SIG-M5 treated with dmso at 0.1 percent for 504 hours (cell line): ENCODE measurements at regions not wholly inside any gene's neighbourhood (a gene's known extent, or its start where the extent isn't known, plus 50 kb on each side); places are given as distances from the start of the nearest gene placed in this dataset.

Experiments
- DNase-seq: peaks from one replicate; lab custom pipeline; 2025; ENCODE audit not compliant: unreplicated experiment; lab: John Stamatoyannopoulos, UW

DNA sequence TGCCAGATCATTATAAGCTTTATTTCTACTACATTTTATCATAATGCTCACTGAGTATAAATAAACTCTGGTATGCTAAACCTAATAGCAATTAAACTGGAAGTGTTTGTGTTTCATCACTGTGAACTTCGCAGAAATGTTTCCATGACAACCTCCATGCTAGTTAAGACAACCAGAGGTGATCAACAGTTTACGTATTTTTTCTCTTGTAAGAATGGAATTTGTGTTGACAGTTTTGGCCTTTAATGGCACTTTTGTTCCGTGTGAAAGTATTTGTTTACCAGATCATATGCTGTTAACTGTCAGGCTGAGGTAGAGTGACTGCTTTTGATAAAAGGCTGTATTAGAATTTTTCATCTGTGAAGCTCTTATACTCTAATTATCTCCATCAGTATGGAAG is 212.1 kb upstream of the PPP1R3A start:
- DNase-seq = no peak

DNA sequence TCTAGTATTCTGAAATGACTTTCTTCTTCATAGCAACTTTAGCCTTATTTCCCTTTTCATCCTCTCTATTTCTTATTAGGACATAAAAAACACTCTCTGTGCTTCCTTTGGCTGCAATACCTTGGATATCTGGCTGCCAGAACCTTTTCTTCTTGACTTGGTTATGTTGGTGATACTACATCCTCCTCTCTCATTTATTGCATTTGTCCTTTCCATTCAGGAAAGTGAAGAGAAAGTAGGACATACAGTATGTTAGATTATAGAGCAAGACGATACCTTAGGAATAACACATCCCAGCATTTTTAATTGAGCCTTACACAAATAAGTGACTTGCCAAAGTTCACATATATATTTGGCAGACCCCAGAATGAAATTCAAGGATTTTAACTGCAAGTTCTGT is 210.1 kb upstream of the PPP1R3A start:
- DNase-seq = no peak

DNA sequence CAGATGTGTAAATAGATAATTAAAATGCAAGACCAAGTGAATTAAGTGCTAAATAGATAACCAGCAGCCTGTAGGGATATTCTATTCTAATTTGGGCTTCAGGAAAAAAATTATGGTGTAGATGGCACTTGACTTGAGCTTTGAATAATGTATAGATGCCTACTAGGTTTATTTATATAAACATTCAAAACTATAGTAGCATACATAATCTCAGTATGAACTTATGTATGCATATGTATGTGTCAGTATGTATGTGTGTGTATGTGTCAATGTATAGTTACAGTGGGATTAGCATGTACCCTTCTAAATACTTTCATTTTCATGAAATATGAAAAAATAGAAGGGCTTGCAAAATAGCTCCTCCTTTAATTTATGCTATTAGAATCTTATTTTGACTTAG is 207.3 kb upstream of the PPP1R3A start:
- no peak for DNase-seq

DNA sequence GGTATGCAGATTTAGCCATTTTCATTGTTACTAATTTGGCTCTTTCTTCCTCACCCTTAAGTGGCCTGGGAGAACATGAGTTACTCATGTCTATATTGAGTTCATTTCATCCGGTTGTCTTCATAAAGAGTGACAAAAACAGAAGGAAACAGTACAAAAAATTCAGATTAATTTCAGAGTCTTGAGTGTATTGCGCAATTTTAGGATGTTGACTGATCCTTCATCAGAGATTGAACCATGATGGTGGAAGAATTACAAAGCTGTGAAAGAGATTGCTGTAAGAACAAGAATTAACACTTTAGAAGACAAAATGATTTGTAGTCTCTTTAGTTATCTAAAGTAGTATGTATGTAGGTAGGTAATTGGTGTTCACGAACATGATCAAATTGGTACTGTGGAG is 194.0 kb upstream of the PPP1R3A start:
- DNase-seq = no peak

DNA sequence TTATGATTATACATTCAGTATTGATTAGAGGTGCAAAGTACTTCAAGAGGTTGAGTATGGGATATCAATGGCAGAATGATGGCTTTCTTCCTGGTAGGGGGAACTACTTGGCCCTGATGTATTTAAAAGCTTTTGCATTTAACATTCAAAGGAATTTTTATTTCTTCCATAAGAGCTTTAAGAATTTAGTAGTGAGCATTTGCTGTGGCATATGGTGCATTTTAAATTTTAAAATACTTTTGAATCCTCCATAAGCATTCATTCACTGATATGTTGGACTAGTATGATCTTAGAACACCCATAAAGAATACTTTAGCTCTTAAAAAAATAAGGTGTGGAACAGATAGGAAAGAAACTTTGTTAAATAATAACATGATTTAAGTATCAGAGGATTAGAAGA is 191.9 kb upstream of the PPP1R3A start:
- no peak for DNase-seq

DNA sequence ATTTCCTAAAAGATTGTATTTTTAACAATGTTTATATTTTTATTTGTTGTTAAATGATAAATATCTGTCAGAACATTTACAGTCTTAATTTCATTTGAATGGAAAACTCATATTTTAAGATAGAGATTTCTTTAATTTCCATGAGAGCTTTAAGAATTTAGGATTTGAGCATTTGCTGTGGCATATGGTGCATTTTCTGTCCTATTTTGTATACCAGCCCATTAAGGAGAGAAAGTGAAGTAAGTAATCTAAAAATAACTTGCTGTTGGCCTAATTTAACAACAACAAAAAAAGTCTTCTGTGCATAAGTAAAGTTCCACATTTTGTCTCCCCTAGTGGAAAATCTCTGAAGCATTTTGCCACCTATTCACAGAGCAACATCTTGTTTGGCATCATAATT is 190.9 kb upstream of the PPP1R3A start:
- no peak for DNase-seq

DNA sequence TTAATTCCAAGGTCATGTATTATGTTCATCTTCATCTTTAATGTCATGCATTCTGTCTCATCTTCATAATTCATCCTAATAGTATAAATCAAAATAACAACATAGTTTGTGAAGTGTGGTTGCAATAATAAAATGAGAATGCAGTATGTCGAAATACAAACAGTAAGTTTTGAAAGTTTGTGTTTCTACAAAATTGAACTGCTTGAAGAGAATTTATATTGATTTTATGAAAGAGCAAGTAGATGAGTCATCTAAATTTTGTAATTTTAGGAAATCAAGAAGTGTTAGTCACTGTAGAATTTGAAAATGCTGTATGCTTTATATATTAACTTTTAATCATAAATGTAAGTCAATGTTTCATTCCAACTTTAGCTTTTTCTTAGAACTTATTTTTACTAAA is 190.5 kb upstream of the PPP1R3A start:
- DNase-seq = no peak

DNA sequence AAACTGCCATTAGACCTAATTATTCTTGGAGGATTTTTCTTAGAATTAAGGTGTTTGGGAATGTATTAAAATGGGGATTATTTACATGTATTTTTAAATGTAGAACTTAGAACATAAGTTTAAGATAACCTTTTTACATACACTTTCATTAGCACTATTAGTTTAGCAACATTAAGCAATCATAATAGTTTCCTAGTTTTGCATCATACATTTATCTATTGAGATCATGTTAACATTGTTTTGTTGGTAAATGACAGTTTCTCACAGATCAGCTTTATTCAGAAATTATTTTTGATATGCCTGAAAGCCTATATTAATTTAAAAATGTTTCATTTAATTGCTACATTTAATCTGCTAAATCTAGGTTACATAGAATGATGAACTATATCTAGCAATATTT is 189.7 kb upstream of the PPP1R3A start:
- no peak for DNase-seq

DNA sequence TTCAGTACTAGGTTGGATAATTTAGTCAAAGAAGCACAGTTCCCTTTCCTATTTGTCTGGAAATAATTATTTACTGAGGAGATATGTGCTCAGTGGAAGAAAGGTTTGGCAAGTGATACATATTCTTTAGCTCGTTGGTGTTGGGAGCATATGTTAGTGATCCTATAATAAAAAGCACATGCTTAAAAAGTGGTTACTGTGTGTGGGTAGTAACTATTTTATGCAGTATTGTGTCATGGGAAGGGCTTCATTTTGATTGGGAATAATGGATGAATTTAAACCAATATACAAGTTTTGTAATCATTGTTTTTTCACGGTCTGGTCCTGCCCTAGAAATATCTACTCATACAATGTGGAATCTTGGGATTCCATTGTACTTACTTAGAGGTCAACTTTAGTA is 188.7 kb upstream of the PPP1R3A start:
- DNase-seq = no peak

DNA sequence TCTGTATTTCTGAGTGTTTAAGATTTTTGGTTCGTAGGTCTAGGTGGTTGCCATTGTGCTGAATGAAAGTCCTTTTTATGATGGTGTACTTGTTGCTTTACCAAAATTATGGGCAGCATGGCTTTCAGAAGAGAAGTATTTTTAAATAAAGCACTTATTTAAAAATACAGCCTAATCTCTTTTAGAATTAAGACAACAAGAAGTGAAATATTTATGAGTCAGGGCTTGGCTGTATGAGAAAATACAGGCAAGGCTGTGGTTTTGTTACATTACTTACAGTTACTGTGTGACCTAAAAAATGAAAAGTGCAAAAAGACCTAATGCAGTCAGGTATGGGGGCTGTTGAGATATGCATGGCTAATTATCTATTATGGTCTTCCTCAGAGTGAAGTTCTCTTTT is 185.2 kb upstream of the PPP1R3A start:
- no peak for DNase-seq

DNA sequence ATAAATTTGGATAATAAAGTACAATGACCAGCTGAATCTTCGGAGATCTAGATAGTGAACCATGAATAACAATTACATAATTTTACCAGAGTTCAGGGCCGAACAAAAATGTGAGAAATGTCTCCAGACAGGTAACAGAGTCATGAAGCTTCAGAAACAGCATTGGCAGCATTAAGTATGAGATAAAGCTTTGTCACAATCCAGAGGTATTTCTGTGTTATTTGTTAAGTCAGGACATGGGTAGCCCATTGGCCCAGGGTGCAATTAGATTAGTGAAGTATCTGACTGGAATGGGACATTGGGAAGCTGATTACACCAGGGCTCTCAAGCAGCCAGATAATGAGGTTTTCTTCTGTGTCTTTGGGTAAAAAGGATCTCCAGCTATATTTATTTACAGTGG is 184.2 kb upstream of the PPP1R3A start:
- DNase-seq = no peak

DNA sequence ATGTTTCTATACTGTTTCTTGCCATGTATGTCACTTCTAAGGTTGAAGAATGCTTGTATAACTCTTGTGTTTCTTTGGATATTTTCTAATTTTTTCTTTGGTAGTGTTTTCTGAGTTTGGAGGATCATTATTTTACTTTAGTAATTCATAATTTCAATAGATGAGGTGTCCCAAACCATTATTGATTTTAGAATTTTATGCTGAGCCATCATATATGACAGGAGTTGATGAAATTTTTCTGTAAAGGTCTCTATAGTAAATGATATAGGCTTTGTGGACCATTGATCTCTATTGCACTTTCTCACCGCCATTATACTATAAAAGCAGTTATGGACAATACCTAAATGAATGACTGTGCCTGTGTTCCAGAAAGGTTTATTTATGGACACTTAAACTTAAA is 183.3 kb upstream of the PPP1R3A start:
- DNase-seq = no peak

DNA sequence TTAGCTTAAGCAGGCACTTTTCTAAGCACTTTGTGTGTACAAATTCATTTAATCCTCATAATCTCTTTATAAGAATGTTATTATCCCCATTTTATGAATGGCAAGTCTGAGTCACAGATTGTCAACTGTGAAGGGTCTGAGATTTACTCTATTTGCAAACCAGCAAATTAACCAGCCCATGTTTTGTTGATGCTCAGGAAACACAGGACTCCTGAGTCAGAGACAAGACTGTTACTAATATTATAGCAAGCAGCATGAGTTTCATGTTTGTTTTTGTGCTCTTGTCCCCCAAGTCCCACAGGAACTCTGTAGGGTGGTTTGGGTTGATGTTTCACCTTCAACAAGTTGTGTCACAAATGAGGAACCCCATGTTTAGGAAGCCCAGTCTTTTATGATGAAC is 182.0 kb upstream of the PPP1R3A start:
- DNase-seq = no peak

DNA sequence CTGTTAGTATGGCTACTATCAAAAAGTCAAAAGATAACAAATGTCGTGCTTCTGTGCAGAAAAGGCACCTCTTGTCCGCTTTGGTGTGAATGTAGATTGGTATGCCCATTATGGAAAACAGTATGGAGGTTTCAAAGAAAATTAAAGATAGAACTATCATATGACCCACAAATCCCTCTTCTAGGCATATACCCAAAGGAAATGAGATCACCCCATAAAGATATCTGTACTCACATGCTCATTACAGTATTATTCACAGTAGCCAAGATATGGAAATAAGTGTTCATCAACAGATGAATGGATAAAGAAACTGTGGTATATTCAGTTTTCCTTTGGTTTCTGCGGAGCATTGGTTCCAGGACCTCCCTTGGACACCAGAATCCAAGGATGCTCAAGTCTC is 180.5 kb upstream of the PPP1R3A start:
- no peak for DNase-seq

DNA sequence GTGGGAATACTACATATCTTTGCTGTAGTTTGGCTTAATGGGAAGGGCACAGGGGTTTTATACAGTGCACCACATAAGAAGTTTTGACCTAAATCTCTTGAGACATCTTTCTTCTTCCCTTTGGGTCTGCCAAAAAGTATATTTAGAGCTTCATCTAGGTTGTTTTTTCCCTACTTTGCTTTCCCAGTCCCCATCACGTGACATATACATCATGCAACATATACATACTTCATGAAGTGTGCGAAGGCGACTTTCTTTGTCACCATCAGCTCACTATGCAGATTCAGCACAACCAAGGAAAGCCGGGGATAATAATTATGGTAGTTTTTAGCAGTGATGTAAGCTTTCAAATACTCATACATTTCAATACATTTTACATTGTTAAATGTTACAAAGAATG is 177.1 kb upstream of the PPP1R3A start:
- no peak for DNase-seq

DNA sequence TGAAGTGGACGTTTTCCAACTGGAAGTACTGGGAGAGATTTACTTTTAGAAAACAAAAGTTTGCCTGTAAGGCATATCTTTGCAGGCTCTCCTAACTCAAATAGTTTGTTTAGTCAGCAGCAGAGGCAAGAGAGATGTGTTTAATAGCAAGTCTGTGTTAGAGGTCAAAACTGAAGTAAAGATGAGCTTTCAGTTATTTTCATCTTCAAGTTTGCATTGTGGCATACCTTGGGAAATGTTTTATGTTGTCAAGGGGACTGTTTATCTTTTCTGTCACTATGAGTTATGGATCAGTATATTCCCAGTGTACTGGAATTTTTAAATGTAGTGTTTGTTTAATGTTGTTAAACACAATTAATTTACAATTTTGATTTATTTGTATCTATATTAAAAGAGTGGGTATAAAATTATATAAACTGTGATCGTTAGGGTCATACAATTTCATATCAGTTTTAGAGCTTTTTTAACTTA is 169.7 kb upstream of the PPP1R3A start:
- no peak for DNase-seq

DNA sequence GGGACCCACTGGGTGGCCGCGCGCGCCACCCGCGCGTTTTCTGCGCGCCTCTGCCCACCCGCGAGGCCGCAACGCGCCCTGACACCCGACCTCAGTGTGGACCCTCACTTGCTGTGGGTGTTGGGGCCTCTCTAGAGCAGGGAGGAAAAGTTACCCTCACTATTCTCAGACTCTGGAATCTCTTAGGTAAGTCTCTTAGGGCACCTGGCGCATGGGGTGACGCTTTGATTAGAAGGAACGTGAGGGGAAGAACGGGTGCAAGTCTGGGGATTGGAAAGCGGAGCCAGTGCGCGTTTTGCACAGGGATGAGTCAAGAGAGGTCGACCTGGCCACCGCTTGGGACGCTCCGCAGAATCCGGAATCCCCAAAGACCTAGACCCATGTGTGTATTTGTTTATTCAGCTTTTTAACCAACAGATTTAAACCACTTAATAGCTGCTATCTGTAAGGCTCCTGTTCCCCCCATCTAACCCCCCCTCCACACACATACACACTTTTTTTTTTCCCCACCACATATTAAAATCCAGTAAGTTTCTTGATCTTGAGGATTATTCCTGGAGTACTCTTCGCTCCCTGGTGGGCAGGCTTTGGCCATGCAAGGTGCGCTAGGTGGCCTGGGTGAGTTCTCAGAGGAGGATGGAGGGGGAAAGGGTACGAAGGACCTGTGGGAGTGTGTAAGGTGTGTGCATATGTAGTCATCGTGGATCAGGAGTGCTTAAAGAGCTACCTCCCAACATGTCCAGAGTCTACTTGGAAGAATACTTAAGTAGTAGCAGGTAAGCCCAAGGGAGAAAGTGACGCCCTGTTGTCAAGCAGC is 169.1 kb upstream of the PPP1R3A start:
- no peak for DNase-seq

DNA sequence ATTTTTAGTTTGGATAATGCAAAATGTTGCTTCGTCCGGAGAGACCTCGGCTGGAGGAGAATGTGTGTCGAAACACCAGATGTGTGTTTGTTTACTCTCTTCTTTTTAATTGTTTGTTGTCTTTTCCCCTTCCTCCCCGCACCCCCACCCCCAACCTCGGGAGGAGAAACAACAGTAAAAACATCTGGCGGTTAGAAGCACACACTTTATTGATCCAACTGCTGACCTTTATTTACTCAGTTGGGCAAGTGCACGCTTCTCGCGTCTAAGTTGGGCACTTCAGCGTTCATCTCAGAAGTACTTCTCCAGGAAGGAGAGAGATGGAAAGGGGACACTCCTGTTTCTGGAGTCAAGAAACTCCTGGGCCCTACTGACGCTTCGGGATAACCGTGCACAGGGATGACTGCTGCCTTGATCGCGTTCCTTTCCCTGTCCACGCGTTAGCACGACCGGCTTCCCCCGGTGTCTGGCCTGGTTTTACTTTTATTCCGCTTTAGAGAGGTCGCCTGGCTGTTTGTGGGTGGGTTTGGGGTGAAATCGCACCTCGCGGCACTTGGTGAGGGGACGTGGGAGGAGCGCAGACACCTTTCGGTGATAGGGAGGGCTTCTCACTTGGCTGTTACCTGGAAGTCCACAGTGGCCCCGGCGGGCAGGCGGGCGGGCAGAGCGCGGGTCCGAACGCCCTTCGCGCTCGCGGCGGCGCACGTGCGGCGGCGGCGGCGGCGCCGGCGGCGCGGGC is 168.3 kb upstream of the PPP1R3A start:
- peak; percentile 43 for DNase-seq

DNA sequence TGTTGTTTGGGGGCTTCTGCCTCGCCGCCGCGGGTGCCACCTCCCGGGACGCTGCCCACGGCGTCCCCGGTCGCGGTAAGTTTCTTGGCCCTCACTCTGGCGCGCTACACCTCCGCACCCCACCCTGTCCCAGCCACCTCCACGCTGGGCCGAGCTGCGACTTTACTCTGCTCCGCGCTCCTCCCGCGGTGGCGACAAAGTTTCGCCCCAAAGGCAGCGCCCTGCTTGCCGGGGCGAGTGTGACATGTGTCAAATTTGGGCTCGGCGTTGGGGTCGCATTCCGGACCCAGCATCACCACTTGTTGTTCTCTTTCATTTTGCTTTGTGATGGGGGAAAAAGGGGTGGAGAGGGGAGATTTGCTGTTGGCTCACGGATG is 167.7 kb upstream of the PPP1R3A start:
- no peak for DNase-seq

DNA sequence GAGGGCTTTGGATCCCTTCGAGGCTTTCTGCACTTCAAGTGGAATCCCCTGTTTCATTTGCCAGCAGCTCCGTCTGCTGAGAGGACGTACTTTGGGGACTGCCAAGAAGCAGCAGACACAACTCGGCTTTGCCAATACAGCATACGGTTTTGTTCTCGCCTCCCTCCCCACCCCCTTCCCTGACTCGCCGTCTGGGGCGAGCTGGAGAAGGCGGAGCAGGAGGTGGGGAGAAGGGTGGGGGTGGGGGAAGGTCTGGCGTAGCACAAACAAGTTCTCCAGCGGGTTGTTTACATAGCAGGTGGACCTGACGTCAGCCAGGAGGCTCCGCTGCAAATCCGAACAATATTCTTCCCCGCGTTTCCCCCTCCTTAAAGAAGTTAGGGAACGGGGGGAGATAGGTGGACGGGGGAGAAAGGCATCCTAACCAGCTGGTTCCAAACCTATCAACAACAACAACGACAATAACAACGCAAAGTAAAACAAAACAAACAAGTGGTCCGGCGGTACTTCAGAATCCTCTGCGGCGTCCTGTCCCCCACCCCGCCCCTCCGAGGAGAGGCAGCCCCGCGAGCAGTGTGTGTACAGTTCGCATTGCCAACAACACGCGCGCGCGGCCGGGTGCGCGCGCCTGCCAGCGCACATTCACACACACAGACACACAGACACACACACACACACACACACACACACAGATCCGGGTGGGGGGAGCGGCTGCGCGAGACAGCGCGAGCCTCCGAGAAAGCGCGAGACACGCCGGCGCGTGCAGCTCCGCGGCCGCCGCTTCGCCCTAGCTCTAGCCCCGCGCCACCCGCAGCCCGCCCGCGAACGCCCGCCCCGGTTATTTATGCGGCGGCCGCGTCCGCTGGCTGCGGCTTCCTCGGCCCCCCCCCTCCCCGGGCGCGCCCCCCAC is 167.0 kb upstream of the PPP1R3A start:
- peak; percentile 50 for DNase-seq

DNA sequence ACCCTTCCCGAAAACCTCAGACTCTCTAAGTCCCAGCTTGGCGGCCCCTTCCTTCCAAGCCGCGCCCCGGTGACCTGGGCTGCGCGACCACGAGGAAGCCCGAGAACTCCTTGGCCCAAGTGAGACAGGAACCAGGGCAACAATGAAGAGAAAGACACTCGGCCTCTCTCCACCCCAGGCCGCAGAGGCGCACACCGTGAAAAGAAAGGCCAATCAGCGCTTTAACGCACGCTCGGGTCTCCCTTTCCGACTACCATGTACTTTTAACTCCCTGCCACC is 166.4 kb upstream of the PPP1R3A start:
- DNase-seq = no peak
